ENCODE measurements at regions not wholly inside any gene's neighbourhood (a gene's known extent, or its start where the extent isn't known, plus 50 kb on each side); places are given as distances from the start of the nearest gene placed in this dataset.

- Histone ChIP-seq H3F3A (ENCODE audit: insufficient read depth, low read depth) (no peaks in the 10 kb centered on the region), H3K9me2 (ENCODE audit: insufficient read depth) (no peaks in the 10 kb centered on the region), H3K9me3 (ENCODE audit: insufficient read depth, low read depth) (no peaks in the 10 kb centered on the region), H3K79me2 (ENCODE audit: low read depth) (no peaks in the 10 kb centered on the region), H3K27me3 (ENCODE audit: insufficient read depth, low read depth) (peaks cover 52% of the 10 kb centered on the region), H3K36me3 (ENCODE audit: low read depth) (no peaks in the 10 kb centered on the region), H4K20me1 (ENCODE audit: insufficient read depth) (no peaks in the 10 kb centered on the region), H3K4me3 (no peak overlapping the region), H3K4me1 (replicated peaks; ENCODE audit: insufficient read depth) (peaks cover 13% of the 10 kb centered on the region), H3K4me2 (no peak overlapping the region), H3K27ac (no peak overlapping the region), H2AFZ (no peak overlapping the region)
- ChIA-PET POLR2A (ENCODE audit: unreplicated experiment) (no interaction called here), CTCF (no interaction called here)
- intact Hi-C loops (cut with micrococcal nuclease; ENCODE audit: unreplicated experiment) = no loop called here
- TF ChIP-seq CTCF (conservative IDR thresholded peaks at IDR 0.05) = no peak
- no peak for TF ChIP-seq EZH2 (IDR thresholded peaks at IDR 0.05; ENCODE audit: low read depth)
- DNase-seq = no peak
- no TSS peak for BruUV-seq (replicated peaks)
These were observed 162.9 kb upstream of the ALG10B start for GRCh38 chr12:38153737-38154061.

- CTCF ChIA-PET = no interaction called here
- Histone ChIP-seq H3K27me3 (ENCODE audit: insufficient read depth, low read depth) (peaks cover 59% of the 10 kb centered on the region), H3K9me2 (ENCODE audit: insufficient read depth) (no peaks in the 10 kb centered on the region), H2AFZ (no peak overlapping the region), H3K4me2 (no peak overlapping the region), H4K20me1 (ENCODE audit: insufficient read depth) (no peaks in the 10 kb centered on the region), H3K4me1 (replicated peaks; ENCODE audit: insufficient read depth) (peaks cover 8% of the 10 kb centered on the region), H3K79me2 (ENCODE audit: low read depth) (no peaks in the 10 kb centered on the region), H3K36me3 (ENCODE audit: low read depth) (no peaks in the 10 kb centered on the region), H3K9me3 (ENCODE audit: insufficient read depth, low read depth) (no peaks in the 10 kb centered on the region), H3K27ac (no peak overlapping the region), H3K4me3 (no peak overlapping the region), H3F3A (ENCODE audit: insufficient read depth, low read depth) (no peaks in the 10 kb centered on the region)
- intact Hi-C loops (cut with micrococcal nuclease; ENCODE audit: unreplicated experiment) = no loop called here
- BruUV-seq (replicated peaks) = no TSS peak
- POLR2A ChIA-PET (ENCODE audit: unreplicated experiment) = no interaction called here
- no peak for TF ChIP-seq EZH2 (IDR thresholded peaks at IDR 0.05; ENCODE audit: low read depth)
- TF ChIP-seq CTCF (conservative IDR thresholded peaks at IDR 0.05) = no peak
- DNase-seq = no peak
These were observed 162.2 kb upstream of the ALG10B start for GRCh38 chr12:38154096-38155019.

DNA sequence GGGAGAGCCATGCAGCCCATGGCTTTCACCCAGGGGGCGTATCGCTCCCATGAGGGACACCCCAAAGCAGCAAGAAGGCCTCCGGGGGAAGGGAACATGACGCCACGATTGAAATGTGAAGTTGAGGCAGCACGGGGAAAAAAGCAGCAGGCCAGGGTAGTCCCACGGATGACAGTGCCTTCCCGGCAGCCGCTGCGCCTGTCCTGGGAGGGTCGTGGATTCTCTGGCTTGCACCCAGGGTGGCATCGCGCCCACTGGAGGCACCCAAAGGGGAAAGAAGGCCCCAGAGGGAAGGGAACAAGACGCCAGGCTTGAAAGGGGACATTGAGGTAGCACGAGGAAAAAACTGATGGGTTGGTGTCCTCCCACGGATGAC lies 161.6 kb upstream of the ALG10B start:
- TF ChIP-seq EZH2 (IDR thresholded peaks at IDR 0.05; ENCODE audit: low read depth) = no peak
- TF ChIP-seq CTCF (conservative IDR thresholded peaks at IDR 0.05) = no peak
- no peak overlapping the region for H3K27ac ChIP-seq
- CTCF ChIA-PET = no interaction called here
- no TSS peak for BruUV-seq (replicated peaks)
- POLR2A ChIA-PET (ENCODE audit: unreplicated experiment) = no interaction called here
- H3K36me3 ChIP-seq (ENCODE audit: low read depth) = no peaks in the 10 kb centered on the region
- H3K79me2 ChIP-seq (ENCODE audit: low read depth) = no peaks in the 10 kb centered on the region
- intact Hi-C loops (cut with micrococcal nuclease; ENCODE audit: unreplicated experiment) = no loop called here
- H3K4me3 ChIP-seq = no peak overlapping the region
- H3K9me3 ChIP-seq (ENCODE audit: insufficient read depth, low read depth) = no peaks in the 10 kb centered on the region
- no peaks in the 10 kb centered on the region for H3K9me2 ChIP-seq (ENCODE audit: insufficient read depth)
- no peak for DNase-seq
- peaks cover 3% of the 10 kb centered on the region for H3K4me1 ChIP-seq (replicated peaks; ENCODE audit: insufficient read depth)
- H2AFZ ChIP-seq = 0 out of 2 replicates have a peak overlapping the region, but pooled peaks have one; percentile 55
- H3K27me3 ChIP-seq (ENCODE audit: insufficient read depth, low read depth) = peaks cover 59% of the 10 kb centered on the region
- H3F3A ChIP-seq (ENCODE audit: insufficient read depth, low read depth) = no peaks in the 10 kb centered on the region
- H3K4me2 ChIP-seq = no peak overlapping the region
- H4K20me1 ChIP-seq (ENCODE audit: insufficient read depth) = no peaks in the 10 kb centered on the region

All from PC-9 (cell line).